Hippocampal formation (tissue), 2 donors: ENCODE measurements at regions not wholly inside any gene's neighbourhood (a gene's known extent, or its start where the extent isn't known, plus 50 kb on each side); places are given as distances from the start of the nearest gene placed in this dataset.

Experiments used
- DNase-seq, 2 donors: peaks; one replicate each; lab custom pipeline; 2025; lab: John Stamatoyannopoulos, UW

GRCh38 chr6:132868057-132868456 is 53.7 kb downstream of the RPS12 start:
- DNase-seq: no peak

GRCh38 chr6:132872923-132873322 is 58.6 kb downstream of the RPS12 start:
- DNase-seq: no peak

GRCh38 chr6:132877003-132877402 is 62.6 kb downstream of the RPS12 start:
- DNase-seq: no peak

GRCh38 chr6:132887204-132887603 is 72.8 kb downstream of the RPS12 start:
- no peak for DNase-seq

GRCh38 chr6:132888701-132889100 is 74.3 kb downstream of the RPS12 start:
- DNase-seq: no peak

- DNase-seq: no peak
Observed at GRCh38 chr6:132892929-132893771, 78.8 kb downstream of the RPS12 start.

GRCh38 chr6:132893772-132894490 is 79.6 kb downstream of the RPS12 start:
- DNase-seq: no peak

- DNase-seq: no peak
Observed at GRCh38 chr6:132898376-132898775, 84.0 kb downstream of the RPS12 start.

- DNase-seq: no peak
Observed at GRCh38 chr6:132900849-132901248, 86.5 kb downstream of the RPS12 start.

GRCh38 chr6:132902901-132903300 is 88.5 kb downstream of the RPS12 start:
- DNase-seq: no peak

- no peak for DNase-seq
Observed at GRCh38 chr6:132907231-132907630, 92.9 kb downstream of the RPS12 start.

GRCh38 chr6:132907914-132908313 is 93.5 kb downstream of the RPS12 start:
- DNase-seq: no peak

- no peak for DNase-seq
Observed at GRCh38 chr6:132909742-132910141, 95.4 kb downstream of the RPS12 start.

- DNase-seq: no peak
Observed at GRCh38 chr6:132910759-132911158, 96.4 kb downstream of the RPS12 start.

- DNase-seq: peak; percentile 6 to 12
Observed at GRCh38 chr6:132919045-132919860, 104.9 kb downstream of the RPS12 start.

GRCh38 chr6:132927713-132928112 is 113.3 kb downstream of the RPS12 start:
- no peak for DNase-seq

- no peak for DNase-seq
Observed at GRCh38 chr6:132929141-132929540, 114.8 kb downstream of the RPS12 start.

GRCh38 chr6:132931313-132931712 is 116.9 kb downstream of the RPS12 start:
- no peak for DNase-seq

- no peak for DNase-seq
Observed at GRCh38 chr6:132931936-132932514, 117.7 kb downstream of the RPS12 start.

- DNase-seq: no peak
Observed at GRCh38 chr6:132932588-132932987, 118.2 kb downstream of the RPS12 start.

- peak in 1 of 2 donors; percentile 5 for DNase-seq
Observed at GRCh38 chr6:132933090-132933489, 118.7 kb downstream of the RPS12 start.

GRCh38 chr6:132934496-132934895 is 120.1 kb downstream of the RPS12 start:
- no peak for DNase-seq
